ENCODE measurements at regions not wholly inside any gene's neighbourhood (a gene's known extent, or its start where the extent isn't known, plus 50 kb on each side); places are given as distances from the start of the nearest gene placed in this dataset.
"Not testable (repeated sequence)": the region's sequence is repeated elsewhere in the genome, so short reads cannot be mapped to it uniquely, and the experiment has no call there.

GRCh38 chr2:64924170-64924934, 64.8 kb upstream of the SLC1A4 start:
- Histone ChIP-seq H3K27me3 (ENCODE audit: control insufficient read depth in 4 of 4, insufficient read depth in 4 of 4, low read length in 3 of 4) (no peaks in the 10 kb centered on the region), H3K36me3 (ENCODE audit: control insufficient read depth in 4 of 4, insufficient read depth in 3 of 4, low read depth in 1 of 4, low read length in 3 of 4) (no peaks in the 10 kb centered on the region), H3K4me3 (ENCODE audit: low read depth in 1 of 3, low read length in 3 of 3) (no peak overlapping the region), H3K4me1 (ENCODE audit: control insufficient read depth in 4 of 4, insufficient read depth in 4 of 4, low read length in 3 of 4) (peaks cover 5 to 22% (median 15%) of the 10 kb centered on the region in 4 donors), H3K27ac (ENCODE audit: low read depth in 1 of 2, low read length in 2 of 2) (no peak overlapping the region), H3K9ac (ENCODE audit: low read depth in 1 of 2, low read length in 2 of 2) (no peak overlapping the region), H3K9me3 (ENCODE audit: control insufficient read depth in 4 of 4, low read length in 3 of 4) (no peaks in the 10 kb centered on the region)
- TF ChIP-seq EGR1 (IDR thresholded peaks at IDR 0.05; ENCODE audit: low read depth in 2 of 2) (no peak), ATF3 (IDR thresholded peaks at IDR 0.05) (no peak), TAF1 (conservative IDR thresholded peaks at IDR 0.05) (no peak), RXRA (IDR thresholded peaks at IDR 0.05) (no peak)
- TF ChIP-seq, protein P1, sequence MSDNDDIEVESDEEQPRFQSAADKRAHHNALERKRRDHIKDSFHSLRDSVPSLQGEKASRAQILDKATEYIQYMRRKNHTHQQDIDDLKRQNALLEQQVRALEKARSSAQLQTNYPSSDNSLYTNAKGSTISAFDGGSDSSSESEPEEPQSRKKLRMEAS (IDR thresholded peaks at IDR 0.05) = no peak
- WGBS = 94% methylated on average over 6 of the region's 6 CpGs
- DNase-seq (ENCODE audit: low spot score) = no peak

- not testable (repeated sequence) for DNase-seq (ENCODE audit: low spot score); H3K36me3 ChIP-seq (ENCODE audit: control insufficient read depth in 4 of 4, insufficient read depth in 3 of 4, low read depth in 1 of 4, low read length in 3 of 4); H3K9ac ChIP-seq (ENCODE audit: low read depth in 1 of 2, low read length in 2 of 2); H3K9me3 ChIP-seq (ENCODE audit: control insufficient read depth in 4 of 4, low read length in 3 of 4); H3K4me3 ChIP-seq (ENCODE audit: low read depth in 1 of 3, low read length in 3 of 3); H3K27me3 ChIP-seq (ENCODE audit: control insufficient read depth in 4 of 4, insufficient read depth in 4 of 4, low read length in 3 of 4); H3K27ac ChIP-seq (ENCODE audit: low read depth in 1 of 2, low read length in 2 of 2)
- H3K4me1 ChIP-seq (ENCODE audit: control insufficient read depth in 4 of 4, insufficient read depth in 4 of 4, low read length in 3 of 4) = peaks cover 5 to 22% (median 15%) of the 10 kb centered on the region in 4 donors
- 67% methylated on average over 2 of the region's 2 CpGs for WGBS
- TF ChIP-seq JUND (IDR thresholded peaks at IDR 0.05) (peak in 1 of 2 donors; percentile 16), HNF4A (conservative IDR thresholded peaks at IDR 0.05) (peak; percentile 59 to 62), RAD21 (IDR thresholded peaks at IDR 0.05) (peak in 1 of 2 donors; percentile 13), ATF3 (IDR thresholded peaks at IDR 0.05) (peak; percentile 66), SP1 (IDR thresholded peaks at IDR 0.05) (peak; percentile 71), RXRA (IDR thresholded peaks at IDR 0.05) (peak; percentile 76 to 80)
Observed at GRCh38 chr2:64925930-64926722, 63.1 kb upstream of the SLC1A4 start.

DNA sequence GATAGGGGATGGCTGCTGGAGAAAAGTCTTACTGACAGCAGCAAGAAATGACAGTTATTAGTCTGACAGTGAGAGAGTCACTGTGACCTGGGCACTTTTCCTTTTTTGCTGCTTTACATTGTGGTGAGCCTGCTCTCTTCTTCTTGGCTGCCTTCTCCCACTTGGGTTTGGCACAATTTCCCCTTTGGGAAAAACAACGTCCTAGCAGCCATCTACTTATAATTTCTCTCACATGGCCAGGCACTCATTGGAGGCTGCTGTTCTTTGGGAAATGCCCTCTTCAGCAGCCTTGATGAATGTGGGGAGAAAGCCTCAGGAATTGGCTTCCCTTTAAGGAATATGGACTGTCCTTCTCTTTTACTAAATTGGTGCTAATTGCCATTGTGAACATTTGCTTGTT, 60.4 kb upstream of the SLC1A4 start:
- 78% methylated on average over 1 of the region's 1 CpG for WGBS
- Histone ChIP-seq H3K27me3 (ENCODE audit: control insufficient read depth in 4 of 4, insufficient read depth in 4 of 4, low read length in 3 of 4) (no peaks in the 10 kb centered on the region), H3K4me3 (ENCODE audit: low read depth in 1 of 3, low read length in 3 of 3) (no peak overlapping the region), H3K9me3 (ENCODE audit: control insufficient read depth in 4 of 4, low read length in 3 of 4) (no peaks in the 10 kb centered on the region), H3K9ac (ENCODE audit: low read depth in 1 of 2, low read length in 2 of 2) (no peak overlapping the region), H3K36me3 (ENCODE audit: control insufficient read depth in 4 of 4, insufficient read depth in 3 of 4, low read depth in 1 of 4, low read length in 3 of 4) (no peaks in the 10 kb centered on the region), H3K27ac (ENCODE audit: low read depth in 1 of 2, low read length in 2 of 2) (no peak overlapping the region), H3K4me1 (ENCODE audit: control insufficient read depth in 4 of 4, insufficient read depth in 4 of 4, low read length in 3 of 4) (peaks cover 0 to 7% (median 0%) of the 10 kb centered on the region in 4 donors)
- DNase-seq (ENCODE audit: low spot score) = no peak
- TF ChIP-seq RXRA (IDR thresholded peaks at IDR 0.05) = no peak
- no peak for TF ChIP-seq SP1 (IDR thresholded peaks at IDR 0.05)
- no peak for TF ChIP-seq JUND (IDR thresholded peaks at IDR 0.05)
- TF ChIP-seq, protein P2, sequence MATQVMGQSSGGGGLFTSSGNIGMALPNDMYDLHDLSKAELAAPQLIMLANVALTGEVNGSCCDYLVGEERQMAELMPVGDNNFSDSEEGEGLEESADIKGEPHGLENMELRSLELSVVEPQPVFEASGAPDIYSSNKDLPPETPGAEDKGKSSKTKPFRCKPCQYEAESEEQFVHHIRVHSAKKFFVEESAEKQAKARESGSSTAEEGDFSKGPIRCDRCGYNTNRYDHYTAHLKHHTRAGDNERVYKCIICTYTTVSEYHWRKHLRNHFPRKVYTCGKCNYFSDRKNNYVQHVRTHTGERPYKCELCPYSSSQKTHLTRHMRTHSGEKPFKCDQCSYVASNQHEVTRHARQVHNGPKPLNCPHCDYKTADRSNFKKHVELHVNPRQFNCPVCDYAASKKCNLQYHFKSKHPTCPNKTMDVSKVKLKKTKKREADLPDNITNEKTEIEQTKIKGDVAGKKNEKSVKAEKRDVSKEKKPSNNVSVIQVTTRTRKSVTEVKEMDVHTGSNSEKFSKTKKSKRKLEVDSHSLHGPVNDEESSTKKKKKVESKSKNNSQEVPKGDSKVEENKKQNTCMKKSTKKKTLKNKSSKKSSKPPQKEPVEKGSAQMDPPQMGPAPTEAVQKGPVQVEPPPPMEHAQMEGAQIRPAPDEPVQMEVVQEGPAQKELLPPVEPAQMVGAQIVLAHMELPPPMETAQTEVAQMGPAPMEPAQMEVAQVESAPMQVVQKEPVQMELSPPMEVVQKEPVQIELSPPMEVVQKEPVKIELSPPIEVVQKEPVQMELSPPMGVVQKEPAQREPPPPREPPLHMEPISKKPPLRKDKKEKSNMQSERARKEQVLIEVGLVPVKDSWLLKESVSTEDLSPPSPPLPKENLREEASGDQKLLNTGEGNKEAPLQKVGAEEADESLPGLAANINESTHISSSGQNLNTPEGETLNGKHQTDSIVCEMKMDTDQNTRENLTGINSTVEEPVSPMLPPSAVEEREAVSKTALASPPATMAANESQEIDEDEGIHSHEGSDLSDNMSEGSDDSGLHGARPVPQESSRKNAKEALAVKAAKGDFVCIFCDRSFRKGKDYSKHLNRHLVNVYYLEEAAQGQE (IDR thresholded peaks at IDR 0.05) = no peak
- no peak for TF ChIP-seq ATF3 (IDR thresholded peaks at IDR 0.05)
- no peak for TF ChIP-seq HNF4A (conservative IDR thresholded peaks at IDR 0.05)
- no peak for TF ChIP-seq FOXA2 (IDR thresholded peaks at IDR 0.05)
- no peak for TF ChIP-seq FOXA1 (IDR thresholded peaks at IDR 0.05)

Measured in liver (tissue), 7 donors.